Upper lobe of right lung (tissue), 1 donor: ENCODE measurements at regions not wholly inside any gene's neighbourhood (a gene's known extent, or its start where the extent isn't known, plus 50 kb on each side); places are given as distances from the start of the nearest gene placed in this dataset.

Experiments used
- ATAC-seq: fragments of 200-7000 bp; cut with Tn5 transposase; one replicate; pipeline ENCODE4 v1.9.1; 2020; ENCODE audit warnings: mild to moderate bottlenecking, moderate library complexity
- DNase-seq: peaks from one replicate; pipeline ENCODE4 v3.0.0-alpha.2; 2020
- H3K27ac ChIP-seq: fragments of 200-600 bp; one replicate; pipeline ENCODE4 v1.8.0; 2022
- H3K27me3 ChIP-seq: fragments of 200-600 bp; one replicate; pipeline ENCODE4 v1.8.0; 2022; ENCODE audit warnings: mild to moderate bottlenecking
- H3K36me3 ChIP-seq: fragments of 200-600 bp; one replicate; pipeline ENCODE4 v1.8.0; 2022
- H3K4me1 ChIP-seq: fragments of 200-600 bp; one replicate; pipeline ENCODE4 v1.8.0; 2022
- H3K4me3 ChIP-seq: fragments of 200-600 bp; one replicate; pipeline ENCODE4 v1.8.0; 2022; ENCODE audit warnings: mild to moderate bottlenecking
- H3K9me3 ChIP-seq: fragments of 200-600 bp; one replicate; pipeline ENCODE4 v1.8.0; 2022
- intact Hi-C: fragments of 100-400 bp; cut with DNase I; formaldehyde crosslinking; loops from one replicate; pipeline ENCODE4 v1.11.0; 2022
- TF ChIP-seq, protein P1 (sequence below): fragments of 200-600 bp; IDR thresholded peaks from one replicate; pipeline ENCODE4 v1.8.0; 2022; ENCODE audit warnings: antibody characterized with exemption
- donor health status: DM: no; HTN: yes; CAD: no; lungs with severe emphysema.

DNA sequence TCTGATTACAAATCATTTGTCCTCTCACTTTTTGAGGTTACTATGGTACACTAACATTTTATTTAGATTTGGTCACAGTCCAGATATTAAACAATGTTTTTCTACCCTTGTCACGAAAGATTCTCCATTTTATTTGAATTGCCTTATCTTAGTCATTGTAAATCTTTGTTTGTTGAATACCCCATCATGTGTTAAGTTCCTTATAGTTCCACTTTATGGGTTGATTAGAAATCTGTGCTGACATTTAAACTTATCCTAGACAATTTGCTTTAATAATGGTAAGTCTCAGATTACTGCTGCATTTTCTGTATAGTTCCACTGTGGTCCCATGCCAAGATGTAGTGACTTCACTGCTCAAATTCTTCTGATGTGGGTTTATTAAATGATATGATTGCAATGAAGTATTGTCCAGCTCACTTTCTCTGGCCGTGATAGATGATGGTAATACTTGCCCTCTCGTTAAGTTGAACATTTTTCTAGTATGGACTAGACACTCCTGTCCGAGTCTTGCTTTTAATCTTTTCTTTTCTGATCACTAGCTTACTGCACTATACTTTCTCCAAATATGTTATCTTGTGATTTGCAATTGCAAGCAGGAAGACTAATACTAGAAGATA, 1107.3 kb downstream of the SLC6A15 start:
- Histone ChIP-seq H3K4me3 (no peak overlapping the region), H3K9me3 (no peaks in the 10 kb centered on the region), H3K27me3 (no peaks in the 10 kb centered on the region), H3K4me1 (no peaks in the 10 kb centered on the region), H3K27ac (no peak overlapping the region), H3K36me3 (no peaks in the 10 kb centered on the region)
- ATAC-seq: no peak
- TF ChIP-seq, protein P1, sequence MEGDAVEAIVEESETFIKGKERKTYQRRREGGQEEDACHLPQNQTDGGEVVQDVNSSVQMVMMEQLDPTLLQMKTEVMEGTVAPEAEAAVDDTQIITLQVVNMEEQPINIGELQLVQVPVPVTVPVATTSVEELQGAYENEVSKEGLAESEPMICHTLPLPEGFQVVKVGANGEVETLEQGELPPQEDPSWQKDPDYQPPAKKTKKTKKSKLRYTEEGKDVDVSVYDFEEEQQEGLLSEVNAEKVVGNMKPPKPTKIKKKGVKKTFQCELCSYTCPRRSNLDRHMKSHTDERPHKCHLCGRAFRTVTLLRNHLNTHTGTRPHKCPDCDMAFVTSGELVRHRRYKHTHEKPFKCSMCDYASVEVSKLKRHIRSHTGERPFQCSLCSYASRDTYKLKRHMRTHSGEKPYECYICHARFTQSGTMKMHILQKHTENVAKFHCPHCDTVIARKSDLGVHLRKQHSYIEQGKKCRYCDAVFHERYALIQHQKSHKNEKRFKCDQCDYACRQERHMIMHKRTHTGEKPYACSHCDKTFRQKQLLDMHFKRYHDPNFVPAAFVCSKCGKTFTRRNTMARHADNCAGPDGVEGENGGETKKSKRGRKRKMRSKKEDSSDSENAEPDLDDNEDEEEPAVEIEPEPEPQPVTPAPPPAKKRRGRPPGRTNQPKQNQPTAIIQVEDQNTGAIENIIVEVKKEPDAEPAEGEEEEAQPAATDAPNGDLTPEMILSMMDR: no peak
- intact Hi-C loops: no loop called here
- DNase-seq: no peak

GRCh38 chr12:83801972-83802371, 1110.6 kb downstream of the SLC6A15 start:
- no peak overlapping the region for H3K27ac ChIP-seq
- DNase-seq: no peak
- no peaks in the 10 kb centered on the region for H3K27me3 ChIP-seq
- H3K4me1 ChIP-seq: no peaks in the 10 kb centered on the region
- no peaks in the 10 kb centered on the region for H3K36me3 ChIP-seq
- H3K4me3 ChIP-seq: no peak overlapping the region
- intact Hi-C loops: no loop called here
- H3K9me3 ChIP-seq: no peaks in the 10 kb centered on the region
- no peak for ATAC-seq
- TF ChIP-seq, protein P1: no peak

- DNase-seq (no peak), ATAC-seq (no peak)
- no peaks in the 10 kb centered on the region for H3K27me3 ChIP-seq
- H3K27ac ChIP-seq: no peak overlapping the region
- H3K36me3 ChIP-seq: no peaks in the 10 kb centered on the region
- no peaks in the 10 kb centered on the region for H3K4me1 ChIP-seq
- H3K9me3 ChIP-seq: no peaks in the 10 kb centered on the region
- intact Hi-C loops: no loop called here
- H3K4me3 ChIP-seq: no peak overlapping the region
- TF ChIP-seq, protein P1: no peak
Measured at GRCh38 chr12:83800022-83800421, 1112.6 kb downstream of the SLC6A15 start.

GRCh38 chr12:83796531-83796930, 1109.8 kb downstream of the TMTC2 start:
- Histone ChIP-seq H3K4me1 (no peaks in the 10 kb centered on the region), H3K36me3 (no peaks in the 10 kb centered on the region), H3K27ac (no peak overlapping the region), H3K27me3 (no peaks in the 10 kb centered on the region), H3K4me3 (no peak overlapping the region), H3K9me3 (no peaks in the 10 kb centered on the region)
- intact Hi-C loops: no loop called here
- ATAC-seq (no peak), DNase-seq (no peak)
- TF ChIP-seq, protein P1: no peak

DNA sequence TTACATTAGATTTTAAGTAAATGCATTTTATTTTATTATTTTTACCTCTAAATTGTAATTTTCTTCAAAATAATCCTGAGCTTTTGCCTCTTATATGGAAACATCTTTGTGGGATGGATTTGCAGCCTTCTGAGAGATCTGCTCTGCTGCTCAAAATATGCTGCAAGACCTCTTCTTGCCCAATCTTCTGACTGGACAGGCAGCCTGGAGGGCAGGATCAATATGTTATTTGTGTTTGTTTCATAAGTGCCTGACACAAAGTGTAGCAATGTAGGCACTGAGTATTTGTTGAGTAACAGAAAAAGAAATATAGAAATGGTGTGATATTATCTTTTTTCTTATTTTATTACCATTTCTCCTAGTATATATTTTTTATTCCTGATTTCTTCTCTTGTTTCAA, 1106.9 kb downstream of the TMTC2 start:
- TF ChIP-seq, protein P1: no peak
- Histone ChIP-seq H3K27ac (no peak overlapping the region), H3K36me3 (no peaks in the 10 kb centered on the region), H3K4me1 (no peaks in the 10 kb centered on the region), H3K9me3 (no peaks in the 10 kb centered on the region), H3K27me3 (no peaks in the 10 kb centered on the region), H3K4me3 (no peak overlapping the region)
- DNase-seq (no peak), ATAC-seq (no peak)
- intact Hi-C loops: no loop called here

DNA sequence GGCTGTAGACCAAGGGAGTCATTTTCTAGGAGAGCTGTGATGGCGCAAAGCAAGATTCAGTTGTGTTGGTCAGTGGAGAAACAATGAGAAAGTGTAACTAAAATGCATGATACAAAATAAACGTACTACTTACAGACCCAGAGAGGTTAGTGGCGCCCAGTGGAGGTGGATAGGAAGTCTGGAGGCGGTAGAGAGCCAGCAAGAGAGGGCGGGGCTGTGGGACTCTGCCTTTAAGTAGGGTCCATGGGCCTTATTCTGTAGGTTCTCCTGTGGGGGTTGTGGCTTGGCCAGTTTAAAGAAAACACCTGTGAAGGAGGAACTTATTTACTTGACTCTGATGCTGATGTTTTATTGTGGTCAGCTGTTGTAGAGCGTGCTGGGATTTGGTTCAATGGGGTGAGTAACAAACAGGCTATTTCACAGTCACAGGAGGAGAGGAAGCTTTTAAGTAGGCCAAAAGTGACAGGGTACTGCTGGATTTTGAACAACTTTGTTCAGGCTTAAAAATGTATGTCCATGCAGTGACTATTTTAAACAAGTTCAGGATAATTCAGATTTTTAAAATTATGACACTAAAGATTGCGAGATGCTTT, 1097.7 kb downstream of the TMTC2 start:
- intact Hi-C loops: no loop called here
- no peak overlapping the region for H3K4me3 ChIP-seq
- H3K36me3 ChIP-seq: no peaks in the 10 kb centered on the region
- H3K4me1 ChIP-seq: no peaks in the 10 kb centered on the region
- no peaks in the 10 kb centered on the region for H3K9me3 ChIP-seq
- TF ChIP-seq, protein P1: no peak
- no peaks in the 10 kb centered on the region for H3K27me3 ChIP-seq
- DNase-seq (no peak), ATAC-seq (no peak)
- no peak overlapping the region for H3K27ac ChIP-seq
